A673 (cell line): ENCODE measurements at regions not wholly inside any gene's neighbourhood (a gene's known extent, or its start where the extent isn't known, plus 50 kb on each side); places are given as distances from the start of the nearest gene placed in this dataset.

Experiments
- EZH2 ChIP-seq: fragments of 200-600 bp; sonication (generic); IDR thresholded peaks from 2 replicates; pipeline ENCODE4 v1.6.1; 2017; ENCODE audit warnings: borderline replicate concordance, low read depth, mild to moderate bottlenecking, mixed read lengths, antibody characterized with exemption, low read length; ENCODE audit not compliant: poor library complexity, severe bottlenecking
- TF ChIP-seq, protein P1 (sequence below): fragments of 300-800, 200-600 bp; sonication (generic); conservative IDR thresholded peaks from 2 replicates; pipeline ENCODE4 v1.5.1; 2017; ENCODE audit warnings: low read depth, mild to moderate bottlenecking, antibody characterized with exemption, low read length, moderate library complexity, mixed read lengths

DNA sequence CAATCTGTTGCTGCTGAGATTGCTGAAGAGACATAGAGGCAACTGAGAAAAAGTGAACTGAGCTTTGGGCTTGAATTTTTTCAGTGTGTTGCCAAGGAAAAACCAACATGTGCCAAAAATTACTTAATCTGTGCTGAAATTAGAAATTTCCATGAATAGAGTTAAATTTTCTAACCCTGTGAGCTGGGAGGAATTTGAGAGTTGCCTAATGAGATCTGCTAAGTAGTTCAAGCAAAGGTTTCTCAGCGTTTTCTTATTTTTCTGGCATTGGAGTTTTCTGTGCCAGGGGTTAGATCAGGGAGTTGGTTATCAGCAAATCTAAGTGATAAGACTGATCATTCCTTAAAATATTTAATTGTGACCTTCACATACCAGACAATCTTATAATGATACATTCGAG lies 457.5 kb upstream of the GNPDA2 start:
- TF ChIP-seq EZH2: no peak
- TF ChIP-seq, protein P1, sequence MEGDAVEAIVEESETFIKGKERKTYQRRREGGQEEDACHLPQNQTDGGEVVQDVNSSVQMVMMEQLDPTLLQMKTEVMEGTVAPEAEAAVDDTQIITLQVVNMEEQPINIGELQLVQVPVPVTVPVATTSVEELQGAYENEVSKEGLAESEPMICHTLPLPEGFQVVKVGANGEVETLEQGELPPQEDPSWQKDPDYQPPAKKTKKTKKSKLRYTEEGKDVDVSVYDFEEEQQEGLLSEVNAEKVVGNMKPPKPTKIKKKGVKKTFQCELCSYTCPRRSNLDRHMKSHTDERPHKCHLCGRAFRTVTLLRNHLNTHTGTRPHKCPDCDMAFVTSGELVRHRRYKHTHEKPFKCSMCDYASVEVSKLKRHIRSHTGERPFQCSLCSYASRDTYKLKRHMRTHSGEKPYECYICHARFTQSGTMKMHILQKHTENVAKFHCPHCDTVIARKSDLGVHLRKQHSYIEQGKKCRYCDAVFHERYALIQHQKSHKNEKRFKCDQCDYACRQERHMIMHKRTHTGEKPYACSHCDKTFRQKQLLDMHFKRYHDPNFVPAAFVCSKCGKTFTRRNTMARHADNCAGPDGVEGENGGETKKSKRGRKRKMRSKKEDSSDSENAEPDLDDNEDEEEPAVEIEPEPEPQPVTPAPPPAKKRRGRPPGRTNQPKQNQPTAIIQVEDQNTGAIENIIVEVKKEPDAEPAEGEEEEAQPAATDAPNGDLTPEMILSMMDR: no peak
